Endothelial cell of hepatic sinusoid (primary cell): ENCODE measurements at regions not wholly inside any gene's neighbourhood (a gene's known extent, or its start where the extent isn't known, plus 50 kb on each side); places are given as distances from the start of the nearest gene placed in this dataset.

Experiments
- in situ Hi-C: cut with HindIII; loops from 2 replicates; pipeline ENCODE4 v1.10.0; 2017; ENCODE audit warnings: low sequenced_read_pairs

DNA sequence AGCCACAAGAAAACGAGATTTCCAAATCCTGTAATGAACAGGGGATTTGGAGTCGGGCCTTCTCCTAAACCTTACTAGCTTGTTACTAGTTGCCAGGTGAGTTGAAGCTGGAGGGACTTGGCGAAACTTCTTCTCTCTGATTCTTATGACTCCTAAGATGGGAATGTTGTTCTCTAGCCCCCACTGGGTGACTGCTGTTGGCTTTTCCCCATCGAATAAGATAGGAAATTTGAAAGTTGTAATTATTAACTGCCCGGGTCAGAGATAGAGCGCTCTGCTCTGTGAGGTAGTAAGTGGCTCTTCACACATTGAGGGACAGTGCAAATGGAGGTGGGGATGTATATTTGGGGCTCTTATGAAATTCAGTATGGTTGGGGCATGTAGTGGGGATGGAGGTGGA lies 111.2 kb upstream of the MBNL2 start:
- in situ Hi-C loops = no loop called here

DNA sequence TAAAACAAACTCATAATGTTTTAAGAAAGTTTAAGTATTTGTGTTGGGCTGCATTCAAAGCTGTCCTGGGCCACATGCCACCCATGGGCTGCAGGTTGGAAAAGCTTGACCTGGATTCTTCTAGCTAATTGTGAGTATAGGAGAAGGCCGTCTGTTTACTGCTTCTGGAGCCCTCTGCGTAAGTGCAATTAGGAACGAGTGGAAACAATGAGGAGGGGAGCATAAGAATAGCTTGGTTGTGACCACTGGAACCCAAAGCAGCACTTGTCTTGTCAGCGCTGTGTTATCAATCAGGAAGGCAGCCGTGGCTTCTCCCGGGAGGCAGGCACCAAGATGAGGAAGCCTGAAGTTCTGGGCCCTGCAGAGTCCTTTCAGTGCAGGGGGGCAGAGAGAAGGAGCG lies 110.4 kb upstream of the MBNL2 start:
- in situ Hi-C loops = no loop called here

DNA sequence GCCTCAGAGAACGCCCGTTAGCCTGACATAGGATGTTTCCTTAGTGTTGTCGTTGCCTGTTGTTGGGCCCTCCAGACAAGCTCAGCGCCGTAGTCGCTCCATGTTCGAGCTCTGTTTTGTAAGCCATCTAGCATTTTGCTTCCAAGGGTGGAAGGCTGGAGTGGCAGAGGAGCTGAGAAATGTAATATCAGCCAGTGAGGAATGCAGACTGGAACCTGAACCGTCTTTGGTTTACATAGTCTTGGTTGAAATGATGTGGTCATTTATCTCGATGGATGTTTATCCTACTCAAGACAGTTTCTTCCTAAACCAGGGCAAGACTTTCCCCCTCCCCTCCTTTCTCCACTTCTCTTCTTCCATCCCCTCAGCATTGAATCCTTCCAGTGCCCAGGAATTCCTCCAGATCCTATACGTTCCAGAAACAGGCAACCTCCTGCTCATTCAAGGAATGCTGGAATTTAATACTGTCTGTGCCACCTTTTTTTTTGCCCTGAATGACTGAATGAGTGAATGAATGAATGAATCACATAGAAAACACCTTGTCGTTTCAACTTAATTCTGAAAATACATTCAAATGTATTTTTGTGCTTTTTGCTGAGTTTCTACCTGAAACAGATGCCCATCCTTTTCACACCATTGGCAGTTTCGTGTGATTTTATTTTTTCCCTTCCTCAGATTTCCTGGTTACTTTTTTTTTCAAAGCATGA lies 109.5 kb upstream of the MBNL2 start:
- in situ Hi-C loops = no loop called here

DNA sequence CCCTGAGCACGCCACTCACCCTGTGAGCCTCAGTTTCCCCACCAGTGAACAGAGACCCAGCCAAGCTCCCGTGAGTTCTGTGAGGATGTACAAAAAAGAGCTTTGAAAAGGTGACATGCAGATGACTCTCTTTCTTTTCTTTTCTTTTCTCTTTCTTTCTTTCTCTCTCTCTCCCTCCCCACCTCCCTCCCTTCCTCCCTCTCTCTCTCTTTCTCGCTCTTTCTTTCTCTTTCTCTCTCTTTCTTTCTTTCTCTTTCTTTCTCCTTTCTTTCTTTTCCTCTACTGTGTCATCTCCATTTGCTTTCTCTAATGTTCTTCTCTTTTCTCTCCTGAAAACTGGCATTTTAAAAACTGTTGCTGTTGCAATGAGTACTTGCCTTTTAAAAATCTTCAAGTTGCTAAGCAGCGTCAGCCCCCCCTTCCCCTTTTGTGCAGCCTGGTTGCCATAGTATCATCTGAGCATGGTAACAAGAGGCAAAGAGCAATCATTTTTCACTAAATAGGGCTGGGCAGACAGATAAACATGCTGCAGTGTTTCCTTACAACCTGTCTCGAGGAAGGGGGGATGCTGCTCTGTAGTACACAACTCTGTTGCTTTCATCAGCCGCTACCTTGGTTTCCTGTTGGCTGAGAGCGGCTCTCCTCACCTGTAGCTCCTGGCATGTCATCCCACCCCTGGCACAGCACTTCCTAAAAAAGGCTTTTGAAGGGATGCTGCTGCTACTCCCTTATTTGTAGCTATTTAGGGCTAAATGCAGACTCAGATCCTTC lies 108.7 kb upstream of the MBNL2 start:
- in situ Hi-C loops = no loop called here

DNA sequence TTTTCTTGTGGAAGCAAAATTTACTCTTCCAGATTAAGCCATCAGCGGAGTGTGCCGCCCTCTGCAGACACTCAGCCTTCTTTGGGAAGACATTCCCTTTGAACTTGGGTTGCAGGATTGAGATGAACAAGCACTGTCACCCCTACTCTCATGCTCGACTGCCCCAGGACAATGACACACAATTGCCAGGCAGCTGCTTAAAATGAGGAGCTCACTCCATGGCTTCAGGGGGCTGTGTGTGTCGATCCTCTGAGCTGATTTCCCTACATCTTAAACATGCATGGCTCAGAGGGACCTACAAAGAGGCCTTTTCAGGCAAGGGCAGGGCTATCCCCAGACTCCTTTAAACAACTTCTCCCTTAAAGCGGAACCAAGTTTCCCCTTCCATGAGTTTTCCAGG lies 107.5 kb upstream of the MBNL2 start:
- in situ Hi-C loops = loop anchor here (5.0 kb wide), 2 partner anchors 108 to 248 kb away; partner anchors contain the start of gene MBNL2

DNA sequence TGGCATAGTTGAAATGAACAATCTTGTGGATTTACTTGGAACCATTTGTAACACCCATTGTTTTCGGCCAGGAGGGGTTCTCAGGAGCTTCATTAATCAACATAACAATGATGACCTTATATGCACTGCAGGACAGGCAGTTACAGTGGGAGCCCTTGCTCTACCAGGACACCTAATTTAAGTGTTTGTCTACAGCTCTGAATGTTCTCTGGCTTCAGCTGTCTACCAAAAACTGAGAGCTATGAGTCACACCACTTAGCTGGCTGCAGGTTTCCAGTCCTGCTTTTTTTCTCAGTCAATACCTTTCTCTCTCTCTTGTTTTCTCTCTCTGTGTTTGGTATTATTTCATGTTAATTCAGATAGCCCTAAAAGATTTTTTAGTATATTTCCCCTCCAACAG lies 105.4 kb upstream of the MBNL2 start:
- in situ Hi-C loops = loop anchor here (5.0 kb wide), 2 partner anchors 106 to 246 kb away; partner anchors contain the start of gene MBNL2

DNA sequence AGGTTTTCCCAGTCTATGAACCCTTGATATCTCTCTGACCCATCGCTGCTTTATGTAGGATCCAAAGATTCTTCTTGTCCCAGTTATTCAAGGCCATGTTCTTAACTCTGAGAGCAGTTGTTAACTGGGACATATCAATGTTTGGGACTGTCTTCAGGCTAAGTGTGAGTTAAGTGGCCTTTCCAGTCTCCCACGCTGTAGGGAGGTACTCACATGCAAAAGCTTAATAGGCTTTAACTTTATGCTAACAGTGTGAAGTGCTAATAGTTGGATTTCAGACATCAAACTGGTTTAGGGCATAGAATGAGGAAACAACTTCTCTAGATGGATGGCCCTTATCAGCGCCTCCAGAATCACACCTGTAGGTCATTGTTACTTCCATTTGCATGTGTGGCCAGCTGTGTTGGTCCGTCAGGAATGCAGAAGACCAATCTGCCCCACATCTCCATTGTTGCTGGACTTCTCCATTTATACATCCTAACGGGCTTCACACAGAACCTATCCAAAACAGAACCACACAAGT lies 104.7 kb upstream of the MBNL2 start:
- in situ Hi-C loops = loop anchor here (5.0 kb wide), 2 partner anchors 105 to 245 kb away; partner anchors contain the start of gene MBNL2

DNA sequence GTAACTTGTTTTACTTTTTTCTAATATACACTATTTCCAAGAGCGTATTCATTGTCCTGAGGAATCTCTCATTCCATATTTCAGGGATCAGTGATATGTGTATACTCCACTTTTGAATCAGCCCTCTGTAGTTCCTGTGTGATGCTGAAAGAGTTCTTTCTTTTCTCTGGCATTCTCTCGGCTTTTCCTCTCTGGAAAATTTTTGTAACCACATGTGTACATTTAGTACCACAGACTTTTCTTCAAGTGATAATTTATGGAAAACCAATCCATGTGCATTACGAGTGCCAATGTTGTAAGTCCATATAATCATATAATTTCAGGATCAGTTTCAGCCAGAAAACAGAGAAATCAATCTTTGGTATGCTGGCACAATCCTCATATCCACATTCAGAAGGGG lies 102.2 kb upstream of the MBNL2 start:
- in situ Hi-C loops = loop anchor here (5.0 kb wide), 2 partner anchors 102 to 242 kb away; partner anchors contain the start of gene MBNL2

DNA sequence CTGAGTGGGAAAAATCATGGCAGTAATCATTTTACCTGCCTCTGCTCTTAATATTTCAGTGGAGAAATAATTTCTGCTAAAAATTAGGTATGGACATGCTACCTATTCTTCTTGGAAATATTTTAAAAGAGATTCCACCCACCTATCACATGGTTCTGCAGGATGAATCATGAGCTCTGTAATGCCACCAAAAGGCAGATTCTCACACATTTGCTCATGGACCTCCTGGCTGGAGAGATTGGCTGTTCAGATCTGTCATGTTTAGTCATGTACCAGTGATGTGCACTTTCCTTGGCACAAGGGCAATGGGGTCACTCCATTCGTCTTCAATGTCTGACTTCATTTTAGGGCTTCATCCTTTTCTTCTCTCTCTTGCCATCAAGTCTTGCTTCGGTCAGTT lies 101.8 kb upstream of the MBNL2 start:
- in situ Hi-C loops = no loop called here

DNA sequence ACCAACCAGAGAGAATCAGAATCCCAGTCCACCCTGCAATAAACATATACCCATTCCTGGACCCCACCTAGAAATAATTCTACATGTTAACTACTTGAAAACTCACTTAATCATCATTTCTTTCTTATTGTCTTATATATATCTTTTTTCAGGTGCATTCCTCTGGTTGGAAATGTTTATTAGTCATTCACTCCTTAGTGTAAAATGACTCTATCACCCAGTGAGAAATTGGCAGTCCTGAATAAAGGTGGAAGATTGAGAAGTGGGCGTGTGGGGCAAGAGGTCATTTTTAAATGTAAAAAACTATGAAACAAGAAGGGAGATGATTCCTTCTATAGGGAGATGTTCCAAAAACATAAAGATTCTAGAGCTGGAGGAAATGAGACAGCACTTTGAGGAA lies 101.2 kb upstream of the MBNL2 start:
- in situ Hi-C loops = no loop called here

DNA sequence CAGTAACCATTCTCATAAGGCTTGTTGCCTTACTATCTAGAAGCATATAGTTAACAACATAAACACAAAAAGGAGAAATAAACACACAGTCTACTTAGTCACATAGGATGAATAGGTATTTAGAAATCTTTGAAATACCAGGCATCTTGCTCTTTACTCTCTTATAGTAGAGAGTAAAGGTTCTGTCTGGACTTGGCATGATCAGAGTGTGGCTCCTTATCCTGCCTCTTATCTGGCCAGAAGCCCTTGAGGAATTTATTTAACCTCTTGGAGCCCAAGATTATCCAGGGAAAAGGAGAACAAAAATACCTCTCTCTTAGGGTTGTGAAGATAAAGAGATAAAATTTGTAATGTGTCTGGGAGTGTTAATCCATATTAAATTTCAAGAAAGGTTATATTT lies 100.2 kb upstream of the MBNL2 start:
- in situ Hi-C loops = no loop called here

DNA sequence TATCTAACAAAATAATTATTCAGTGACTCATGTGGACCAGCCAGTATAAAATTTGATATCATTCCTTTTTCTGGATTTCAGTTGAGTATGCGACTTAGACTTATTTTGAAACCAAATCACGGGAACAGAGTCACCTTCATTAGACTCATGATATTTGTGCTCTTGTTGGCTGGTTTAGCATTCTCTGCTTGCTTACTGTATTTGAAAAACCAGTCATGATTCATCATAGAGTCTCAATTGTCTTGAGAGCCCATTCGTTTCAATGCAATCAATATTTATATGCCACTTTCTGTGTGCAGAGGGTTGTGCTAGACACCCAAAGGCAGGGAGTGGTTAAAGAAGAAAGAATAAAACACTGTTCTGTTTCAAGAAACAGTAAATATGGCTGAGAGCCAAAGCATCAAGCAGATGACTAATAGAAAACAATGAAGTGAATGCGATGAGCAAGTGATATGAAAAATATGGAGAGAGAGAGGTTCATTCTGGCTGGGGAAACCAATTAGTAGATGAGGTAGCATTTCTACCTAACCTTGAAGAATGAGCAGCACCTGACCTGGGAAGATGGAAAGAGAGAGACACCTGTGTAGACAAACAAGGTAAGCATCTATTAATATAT lies 99.6 kb upstream of the MBNL2 start:
- in situ Hi-C loops = no loop called here

DNA sequence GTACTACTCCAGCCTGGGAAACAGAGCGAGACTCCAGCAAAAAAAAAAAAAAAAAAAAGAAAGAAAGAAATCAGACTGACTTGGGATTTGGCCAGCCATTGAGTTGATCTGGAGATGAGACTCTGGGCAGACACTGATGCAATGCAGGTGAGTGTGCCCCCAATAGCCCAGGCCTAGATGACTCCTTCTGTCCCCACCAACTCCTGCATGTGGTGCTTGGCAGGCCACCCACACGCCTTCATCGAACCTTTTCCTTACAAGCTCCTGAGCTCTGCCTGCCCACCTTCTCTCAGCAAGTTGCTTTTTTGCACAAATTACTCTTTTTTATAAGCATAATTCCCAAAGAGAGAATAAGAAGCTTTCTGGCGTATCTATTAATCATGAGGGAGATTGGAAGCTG lies 97.9 kb upstream of the MBNL2 start:
- in situ Hi-C loops = no loop called here

DNA sequence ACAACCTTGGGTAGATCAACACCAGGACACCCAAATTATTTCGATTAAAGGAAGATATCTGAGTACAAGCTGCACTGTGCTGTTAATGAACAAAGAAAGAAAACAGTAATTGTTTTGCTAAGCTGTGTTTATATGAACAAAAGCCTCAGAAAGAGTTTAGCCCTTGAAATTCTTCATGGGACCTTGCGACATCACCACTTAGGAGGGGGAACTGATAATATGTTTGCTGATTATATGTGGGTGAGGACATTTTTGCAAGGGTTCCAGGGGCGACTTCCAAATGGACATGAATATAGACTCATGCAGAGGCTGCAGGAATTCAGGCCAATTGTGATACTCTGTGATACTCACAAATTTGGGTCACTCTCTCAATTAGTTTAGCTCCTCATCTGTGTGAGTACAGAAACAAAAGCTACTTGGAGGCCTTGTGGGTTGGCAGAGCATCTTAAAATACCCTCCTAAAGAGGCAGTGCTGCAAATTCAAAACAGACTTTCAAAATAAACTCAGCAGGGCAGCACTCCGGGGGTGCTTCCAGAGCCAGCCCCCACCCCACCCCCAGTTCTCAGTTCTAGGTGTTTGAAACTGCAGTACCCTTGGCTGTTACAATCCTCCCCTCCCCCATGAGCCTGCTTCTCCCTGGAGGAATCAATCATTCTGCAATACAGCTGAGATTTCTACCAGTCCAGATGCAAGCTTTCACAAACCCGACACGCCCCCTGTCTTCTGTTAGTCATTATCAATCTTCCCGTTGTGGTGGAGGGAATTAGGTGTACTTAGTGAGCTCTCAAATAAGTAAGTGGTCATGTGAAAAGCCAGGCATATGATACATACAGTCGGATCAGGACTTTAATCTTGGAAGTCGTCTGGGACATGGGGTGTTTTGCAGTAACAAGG lies 97.0 kb upstream of the MBNL2 start:
- in situ Hi-C loops = no loop called here

DNA sequence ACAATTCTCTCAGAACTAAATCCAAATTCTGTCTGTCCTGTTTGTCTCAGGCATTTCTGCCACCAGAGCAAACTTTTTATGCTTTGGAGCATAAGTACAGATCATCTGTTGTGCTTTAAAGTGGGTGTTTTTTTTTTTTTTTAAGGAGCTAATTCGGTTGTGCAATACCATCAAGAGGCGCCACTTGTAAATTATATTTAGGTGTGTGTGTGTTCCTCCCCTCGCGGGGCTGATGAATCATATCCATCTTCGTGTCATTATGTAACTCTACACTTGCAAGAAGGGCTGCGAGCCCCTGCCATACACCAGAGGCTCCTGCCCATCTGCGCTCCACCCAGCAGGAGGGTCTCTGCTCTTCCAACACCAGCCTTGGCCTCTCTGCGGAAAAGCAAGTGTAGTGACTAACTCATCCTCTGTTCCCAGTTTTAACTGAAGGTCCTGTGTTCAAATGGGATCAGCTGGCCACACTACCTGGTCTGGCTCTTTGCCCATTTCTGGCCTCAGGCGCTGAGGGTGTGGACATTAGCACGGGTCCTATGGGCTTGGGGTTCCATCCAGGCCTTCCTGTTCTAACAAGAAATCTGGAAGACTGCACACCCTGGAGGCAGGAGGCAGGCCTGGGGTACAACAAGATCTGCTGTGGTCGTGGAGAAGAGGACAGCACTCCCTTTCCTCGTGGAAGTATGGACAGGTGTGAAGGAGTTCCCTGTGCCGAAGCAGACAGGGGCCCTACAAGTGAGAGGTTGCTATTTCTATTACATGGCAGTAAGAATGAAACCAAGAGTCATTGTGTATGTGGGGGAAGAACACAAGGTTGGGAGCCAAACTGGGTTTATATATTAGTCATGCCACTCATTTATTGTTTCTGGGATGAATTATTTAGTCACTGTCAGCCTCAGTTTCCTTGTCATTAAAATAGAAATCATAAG lies 96.1 kb upstream of the MBNL2 start:
- in situ Hi-C loops = no loop called here

DNA sequence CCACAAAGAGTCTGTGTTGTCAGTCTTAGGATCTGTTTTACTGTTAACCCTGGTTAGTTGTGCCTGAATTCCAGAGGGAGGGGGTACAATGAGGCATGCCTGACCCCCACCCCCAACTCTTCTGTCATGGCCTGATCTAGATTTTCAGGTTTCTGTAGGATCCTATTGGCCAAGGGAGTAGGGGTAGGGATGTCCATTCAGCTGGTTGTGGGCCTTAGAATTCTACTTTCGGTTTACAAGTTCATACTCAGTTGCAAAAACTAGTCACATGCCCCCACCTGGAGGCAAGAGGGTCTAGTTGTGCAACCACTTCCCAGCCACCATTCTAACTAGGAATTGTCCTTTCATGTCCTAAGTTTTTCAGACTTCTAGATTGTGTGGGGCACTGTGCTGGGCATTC lies 94.3 kb upstream of the MBNL2 start:
- in situ Hi-C loops = no loop called here

DNA sequence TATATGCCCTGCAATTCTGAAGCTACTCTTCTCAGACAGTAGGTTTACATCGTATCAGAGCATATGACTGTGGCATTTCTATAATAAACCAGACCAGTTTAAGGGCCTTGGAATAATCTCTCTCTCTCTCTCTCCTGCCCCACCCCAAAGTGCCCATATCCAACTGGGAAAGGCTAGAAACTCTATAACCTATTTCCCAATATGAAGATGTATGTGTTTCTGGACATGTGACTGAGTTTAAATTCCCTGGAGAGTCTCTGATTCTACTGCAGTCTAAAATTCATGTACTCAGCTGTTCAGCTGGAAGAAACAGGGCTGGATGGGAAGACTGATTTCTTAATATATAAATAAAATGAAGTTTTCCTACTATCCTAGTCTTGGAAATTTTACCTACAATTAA lies 91.9 kb upstream of the MBNL2 start:
- in situ Hi-C loops = loop anchor here (5.0 kb wide), 1 partner anchor 42 kb away; no protein-coding TSS in a partner anchor

DNA sequence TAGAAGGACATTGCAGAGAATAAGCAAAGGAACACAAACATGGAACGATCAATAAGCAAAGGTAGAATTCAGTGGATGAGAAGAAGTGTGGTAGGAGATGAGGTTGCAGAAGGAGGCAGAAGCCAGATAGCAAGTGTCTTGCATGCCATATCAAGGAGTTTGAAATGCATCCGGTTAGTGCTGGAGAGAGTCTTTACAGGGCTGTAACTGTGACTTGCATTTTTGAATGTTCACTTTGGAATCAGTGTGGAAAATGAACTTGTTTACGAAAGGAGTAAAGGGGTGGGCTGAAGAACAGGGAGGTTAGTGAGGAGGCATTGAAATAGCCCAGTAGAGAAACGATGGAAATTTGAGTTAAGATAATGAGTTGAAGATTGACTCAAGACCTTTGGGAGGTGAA lies 90.7 kb upstream of the MBNL2 start:
- in situ Hi-C loops = loop anchor here (5.0 kb wide), 1 partner anchor 41 kb away; no protein-coding TSS in a partner anchor

DNA sequence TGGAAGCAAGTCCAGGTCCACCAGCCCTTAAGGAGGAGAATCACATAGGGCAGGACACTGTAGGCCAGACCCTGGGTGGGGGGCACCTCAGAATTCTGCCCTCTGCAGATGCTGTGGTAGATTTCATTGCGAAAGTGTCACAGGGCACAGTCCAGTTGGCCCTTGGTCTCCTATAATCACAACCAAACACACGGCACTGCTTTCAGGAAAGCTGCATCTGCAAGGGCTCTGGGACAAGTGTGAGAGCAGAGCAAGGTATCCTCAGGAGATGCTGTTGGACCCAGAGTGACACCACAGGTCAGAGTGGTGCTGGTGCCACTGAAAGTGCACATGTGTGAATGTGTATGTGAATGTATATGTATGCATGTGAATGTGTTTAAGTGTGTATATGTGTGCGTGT lies 88.6 kb upstream of the MBNL2 start:
- in situ Hi-C loops = loop anchor here (5.0 kb wide), 1 partner anchor 39 kb away; no protein-coding TSS in a partner anchor
